ENCODE measurements at regions not wholly inside any gene's neighbourhood (a gene's known extent, or its start where the extent isn't known, plus 50 kb on each side); places are given as distances from the start of the nearest gene placed in this dataset.
"Not testable (repeated sequence)": the region's sequence is repeated elsewhere in the genome, so short reads cannot be mapped to it uniquely, and the experiment has no call there.

DNA sequence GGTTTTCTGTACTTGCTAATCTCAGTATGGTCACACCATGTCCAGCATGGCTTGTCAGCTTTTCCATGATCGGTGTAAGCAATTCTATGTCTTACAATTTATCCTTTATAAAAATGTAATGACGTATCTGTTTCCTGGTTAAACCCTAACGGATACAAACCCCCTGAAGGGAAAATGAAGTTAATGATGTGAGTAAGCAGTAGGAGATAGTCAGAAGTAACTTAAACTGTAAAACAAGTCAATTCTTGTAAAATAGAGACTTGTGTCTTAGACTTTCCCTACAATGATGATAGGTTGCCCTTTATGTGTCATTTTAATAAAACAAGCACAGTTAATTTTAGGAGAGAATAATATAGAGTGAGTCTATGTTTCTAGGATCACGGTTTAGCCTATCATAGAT lies 1365.9 kb upstream of the SLC39A10 start:
- Histone ChIP-seq H2AFZ (ENCODE audit: insufficient read depth, low read depth, low read length, poor library complexity, severe bottlenecking) (no peak overlapping the region), H3K36me3 (replicated peaks in 1 of 2; ENCODE audit: control insufficient read depth in 1 of 2, insufficient read depth in 2 of 2, low read length in 2 of 2) (no peaks in the 10 kb centered on the region), H3K4me1 (ENCODE audit: control insufficient read depth in 1 of 2, insufficient read depth in 2 of 2, low read length in 2 of 2) (no peaks in the 10 kb centered on the region), H3K4me2 (replicated peaks; ENCODE audit: extremely low read depth, low read length, poor library complexity, severe bottlenecking) (no peak overlapping the region), H3K4me3 (replicated peaks in 1 of 3; ENCODE audit: low read depth in 2 of 3, low read length in 3 of 3) (no peak overlapping the region), H3K27me3 (ENCODE audit: control insufficient read depth in 2 of 2, insufficient read depth in 2 of 2, low read length in 2 of 2) (no peaks in the 10 kb centered on the region), H3K27ac (ENCODE audit: low read depth in 1 of 2, low read length in 2 of 2) (no peak overlapping the region), H4K20me1 (ENCODE audit: insufficient read depth, low read length) (no peaks in the 10 kb centered on the region), H3K9ac (ENCODE audit: insufficient read depth, low read length, poor library complexity, severe bottlenecking) (no peak overlapping the region), H3K79me2 (ENCODE audit: insufficient read depth, low read length) (no peaks in the 10 kb centered on the region), H3K9me3 (replicated peaks in 1 of 2; ENCODE audit: control insufficient read depth in 1 of 2, insufficient read depth in 1 of 2, low read length in 2 of 2) (peaks cover 2 to 6% of the 10 kb centered on the region in 2 donors)
- Mint-ChIP-seq H3K4me1 (no peaks in the 10 kb centered on the region), H3K27me3 (ENCODE audit: low read depth in 3 of 3) (peaks cover 0 to 2% (median 0%) of the 10 kb centered on the region in 3 donors), H3K27ac (no peak overlapping the region), H3K9me3 (peaks cover 0 to 6% (median 0%) of the 10 kb centered on the region in 7 donors), H3K36me3 (no peaks in the 10 kb centered on the region), H3K4me3 (no peak overlapping the region)
- intact Hi-C loops (cut with micrococcal nuclease) = no loop called here
- WGBS (ENCODE audit: insufficient coverage) = no CpG with 5 or more reads among the region's 4 CpGs
- TF ChIP-seq, protein P1, sequence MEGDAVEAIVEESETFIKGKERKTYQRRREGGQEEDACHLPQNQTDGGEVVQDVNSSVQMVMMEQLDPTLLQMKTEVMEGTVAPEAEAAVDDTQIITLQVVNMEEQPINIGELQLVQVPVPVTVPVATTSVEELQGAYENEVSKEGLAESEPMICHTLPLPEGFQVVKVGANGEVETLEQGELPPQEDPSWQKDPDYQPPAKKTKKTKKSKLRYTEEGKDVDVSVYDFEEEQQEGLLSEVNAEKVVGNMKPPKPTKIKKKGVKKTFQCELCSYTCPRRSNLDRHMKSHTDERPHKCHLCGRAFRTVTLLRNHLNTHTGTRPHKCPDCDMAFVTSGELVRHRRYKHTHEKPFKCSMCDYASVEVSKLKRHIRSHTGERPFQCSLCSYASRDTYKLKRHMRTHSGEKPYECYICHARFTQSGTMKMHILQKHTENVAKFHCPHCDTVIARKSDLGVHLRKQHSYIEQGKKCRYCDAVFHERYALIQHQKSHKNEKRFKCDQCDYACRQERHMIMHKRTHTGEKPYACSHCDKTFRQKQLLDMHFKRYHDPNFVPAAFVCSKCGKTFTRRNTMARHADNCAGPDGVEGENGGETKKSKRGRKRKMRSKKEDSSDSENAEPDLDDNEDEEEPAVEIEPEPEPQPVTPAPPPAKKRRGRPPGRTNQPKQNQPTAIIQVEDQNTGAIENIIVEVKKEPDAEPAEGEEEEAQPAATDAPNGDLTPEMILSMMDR (IDR thresholded peaks at IDR 0.05) = no peak
- no peak for DNase-seq

DNA sequence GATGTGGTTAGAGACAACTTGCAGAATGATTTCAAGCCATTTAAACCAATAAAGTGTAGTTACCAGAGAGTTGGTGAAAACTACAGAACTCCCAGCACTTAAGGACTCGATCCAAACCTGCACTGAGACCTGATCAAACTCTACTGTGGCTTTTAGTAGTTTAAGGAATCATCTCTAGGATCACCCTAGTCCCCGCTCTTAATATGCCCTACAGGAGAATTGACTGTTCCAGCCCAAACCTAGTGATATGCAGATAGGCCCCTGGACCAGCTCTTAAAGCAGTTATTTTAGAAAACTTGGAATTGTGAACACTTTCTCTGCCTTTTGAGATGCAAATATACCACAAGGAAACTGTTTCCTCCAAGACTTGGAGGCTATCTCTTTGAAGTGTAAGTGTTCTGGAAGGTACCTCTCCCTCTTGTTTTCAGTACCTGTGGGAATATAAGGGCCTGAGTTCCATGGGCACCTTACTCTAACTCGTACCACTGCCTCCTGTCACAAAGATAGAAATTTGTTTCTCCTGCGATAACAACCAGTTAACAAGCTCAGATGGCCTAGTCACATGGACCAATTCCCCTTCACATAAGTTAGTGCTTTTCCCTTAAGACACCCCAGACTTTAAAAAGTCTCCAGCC lies 1367.2 kb upstream of the SLC39A10 start:
- H3K36me3 ChIP-seq (replicated peaks in 1 of 2; ENCODE audit: control insufficient read depth in 1 of 2, insufficient read depth in 2 of 2, low read length in 2 of 2) = no peaks in the 10 kb centered on the region
- peaks cover 2 to 6% of the 10 kb centered on the region in 2 donors for H3K9me3 ChIP-seq (replicated peaks in 1 of 2; ENCODE audit: control insufficient read depth in 1 of 2, insufficient read depth in 1 of 2, low read length in 2 of 2)
- Mint-ChIP-seq H3K27me3 (ENCODE audit: low read depth in 3 of 3) (peaks cover 0 to 2% (median 0%) of the 10 kb centered on the region in 3 donors), H3K9me3 (peaks cover 0 to 6% (median 0%) of the 10 kb centered on the region in 7 donors), H3K36me3 (no peaks in the 10 kb centered on the region), H3K4me3 (no peak overlapping the region), H3K4me1 (no peaks in the 10 kb centered on the region), H3K27ac (no peak overlapping the region)
- TF ChIP-seq, protein P1 (IDR thresholded peaks at IDR 0.05) = no peak
- H3K27ac ChIP-seq (ENCODE audit: low read depth in 1 of 2, low read length in 2 of 2) = no peak overlapping the region
- no peak overlapping the region for H2AFZ ChIP-seq (ENCODE audit: insufficient read depth, low read depth, low read length, poor library complexity, severe bottlenecking)
- intact Hi-C loops (cut with micrococcal nuclease) = no loop called here
- H3K9ac ChIP-seq (ENCODE audit: insufficient read depth, low read length, poor library complexity, severe bottlenecking) = no peak overlapping the region
- H3K79me2 ChIP-seq (ENCODE audit: insufficient read depth, low read length) = no peaks in the 10 kb centered on the region
- H3K4me2 ChIP-seq (replicated peaks; ENCODE audit: extremely low read depth, low read length, poor library complexity, severe bottlenecking) = no peak overlapping the region
- no peak for DNase-seq
- H3K27me3 ChIP-seq (ENCODE audit: control insufficient read depth in 2 of 2, insufficient read depth in 2 of 2, low read length in 2 of 2) = no peaks in the 10 kb centered on the region
- no peaks in the 10 kb centered on the region for H3K4me1 ChIP-seq (ENCODE audit: control insufficient read depth in 1 of 2, insufficient read depth in 2 of 2, low read length in 2 of 2)
- WGBS (ENCODE audit: insufficient coverage) = 88% methylated on average over 2 of the region's 4 CpGs
- H4K20me1 ChIP-seq (ENCODE audit: insufficient read depth, low read length) = no peaks in the 10 kb centered on the region
- no peak overlapping the region for H3K4me3 ChIP-seq (replicated peaks in 1 of 3; ENCODE audit: low read depth in 2 of 3, low read length in 3 of 3)

DNA sequence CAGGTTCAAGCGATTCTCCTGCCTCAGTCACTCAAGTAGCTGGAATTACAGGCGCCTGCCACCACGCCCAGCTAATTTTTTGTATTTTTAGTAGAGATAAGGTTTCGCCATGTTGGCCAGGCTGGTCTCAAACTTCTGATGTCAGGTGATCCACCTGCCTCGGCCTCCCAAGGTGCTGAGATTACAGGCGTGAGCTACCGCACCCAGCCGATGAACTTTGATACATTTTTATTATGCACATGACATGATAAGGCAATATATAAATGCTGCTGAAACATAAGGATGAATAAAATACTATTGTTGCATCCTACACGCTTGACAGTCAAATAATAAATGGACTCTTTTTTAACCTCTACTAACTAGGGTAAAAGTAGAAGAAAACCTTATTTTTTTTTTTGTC lies 1380.4 kb upstream of the SLC39A10 start:
- H3K4me3 Mint-ChIP-seq; H3K9ac ChIP-seq (ENCODE audit: insufficient read depth, low read length, poor library complexity, severe bottlenecking); H3K27me3 Mint-ChIP-seq (ENCODE audit: low read depth in 3 of 3); H3K27ac ChIP-seq (ENCODE audit: low read depth in 1 of 2, low read length in 2 of 2); H4K20me1 ChIP-seq (ENCODE audit: insufficient read depth, low read length); H3K27ac Mint-ChIP-seq; H3K4me3 ChIP-seq (replicated peaks in 1 of 3; ENCODE audit: low read depth in 2 of 3, low read length in 3 of 3); H3K4me2 ChIP-seq (replicated peaks; ENCODE audit: extremely low read depth, low read length, poor library complexity, severe bottlenecking); H3K9me3 ChIP-seq (replicated peaks in 1 of 2; ENCODE audit: control insufficient read depth in 1 of 2, insufficient read depth in 1 of 2, low read length in 2 of 2); H2AFZ ChIP-seq (ENCODE audit: insufficient read depth, low read depth, low read length, poor library complexity, severe bottlenecking); DNase-seq; H3K9me3 Mint-ChIP-seq; H3K79me2 ChIP-seq (ENCODE audit: insufficient read depth, low read length); H3K27me3 ChIP-seq (ENCODE audit: control insufficient read depth in 2 of 2, insufficient read depth in 2 of 2, low read length in 2 of 2); intact Hi-C loops (cut with micrococcal nuclease); H3K4me1 Mint-ChIP-seq; H3K36me3 ChIP-seq (replicated peaks in 1 of 2; ENCODE audit: control insufficient read depth in 1 of 2, insufficient read depth in 2 of 2, low read length in 2 of 2); H3K4me1 ChIP-seq (ENCODE audit: control insufficient read depth in 1 of 2, insufficient read depth in 2 of 2, low read length in 2 of 2); H3K36me3 Mint-ChIP-seq: not testable (repeated sequence)
- WGBS (ENCODE audit: insufficient coverage) = 100% methylated on average over 3 of the region's 9 CpGs

All from CD14-positive monocyte (primary cell).